ENCODE measurements at regions not wholly inside any gene's neighbourhood (a gene's known extent, or its start where the extent isn't known, plus 50 kb on each side); places are given as distances from the start of the nearest gene placed in this dataset.

DNA sequence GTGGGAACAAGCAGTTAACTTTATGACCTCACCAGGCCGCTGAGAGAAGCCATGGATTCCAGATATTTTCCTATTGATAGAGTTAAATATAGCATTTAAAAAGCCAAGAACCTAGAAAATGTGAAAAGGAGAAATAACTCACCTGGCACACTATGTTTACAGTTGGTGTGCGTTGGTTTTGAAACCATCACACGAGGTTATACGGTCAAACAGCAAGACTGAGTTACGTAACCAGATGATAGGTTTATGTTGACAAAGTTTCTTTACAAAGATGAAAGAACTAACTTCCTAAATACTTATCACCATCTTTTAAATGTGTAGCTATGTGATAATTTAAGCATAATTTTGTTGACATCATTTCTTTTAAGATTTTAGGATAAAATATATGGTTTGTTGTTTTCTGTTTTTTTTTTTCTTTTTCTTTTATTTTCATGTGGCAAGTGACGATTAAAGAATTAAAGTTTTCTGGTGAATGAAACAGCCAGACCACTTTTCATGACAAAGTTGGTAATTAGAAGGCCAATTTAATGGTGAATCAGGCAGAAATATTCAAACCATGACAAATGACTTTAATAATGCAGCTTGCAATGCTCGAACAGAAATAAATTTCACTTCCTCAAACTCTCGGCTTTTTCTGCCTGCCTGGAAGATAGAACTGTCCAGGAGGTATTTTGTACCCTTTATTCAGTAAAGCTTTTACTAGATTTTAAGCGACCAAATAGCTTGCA lies 339.1 kb upstream of the OBI1 start:
- FAIRE-seq (no peak), DNase-seq (ENCODE audit: insufficient read length, low spot score) (no peak)

DNA sequence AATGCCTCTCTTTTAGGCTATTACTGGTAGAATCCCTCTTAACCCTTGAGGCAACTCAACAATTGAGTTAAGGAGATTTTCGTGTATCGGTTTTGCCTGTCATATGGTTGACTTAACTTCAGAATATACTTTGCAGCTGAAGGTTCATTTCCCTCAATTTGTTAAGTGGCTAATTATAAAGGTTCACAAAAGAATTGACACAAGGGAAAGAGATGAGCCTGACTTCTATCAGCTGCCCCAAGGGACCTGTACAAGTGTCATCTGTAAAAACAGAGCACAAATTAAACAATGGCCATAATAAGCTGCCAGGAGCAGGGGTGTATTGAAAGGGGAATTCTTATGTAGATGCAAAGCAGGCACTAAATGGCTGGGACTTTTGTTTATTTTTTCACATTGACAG lies 334.8 kb upstream of the OBI1 start:
- no peak for DNase-seq (ENCODE audit: insufficient read length, low spot score)
- no peak for FAIRE-seq

DNA sequence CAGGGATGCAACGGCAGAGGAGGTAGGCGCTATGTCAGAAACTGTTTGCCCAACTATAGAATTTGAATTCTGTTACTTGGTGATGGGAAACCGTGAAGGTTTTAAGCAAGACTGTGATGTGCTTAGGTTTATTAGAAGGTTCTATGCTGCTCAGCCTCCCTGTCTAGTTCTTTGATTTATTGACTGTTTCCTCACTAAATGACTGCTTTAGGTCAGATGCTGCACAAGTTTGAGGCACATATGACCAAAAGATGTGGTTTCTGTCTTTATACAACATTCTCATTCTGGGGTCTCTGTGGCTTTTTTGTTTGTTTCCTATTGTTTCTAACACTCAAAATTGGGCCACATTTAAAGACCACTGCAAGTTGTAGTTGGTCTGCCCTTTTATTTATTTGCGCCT lies 323.0 kb upstream of the OBI1 start:
- DNase-seq (ENCODE audit: insufficient read length, low spot score): no peak
- FAIRE-seq: no peak

DNA sequence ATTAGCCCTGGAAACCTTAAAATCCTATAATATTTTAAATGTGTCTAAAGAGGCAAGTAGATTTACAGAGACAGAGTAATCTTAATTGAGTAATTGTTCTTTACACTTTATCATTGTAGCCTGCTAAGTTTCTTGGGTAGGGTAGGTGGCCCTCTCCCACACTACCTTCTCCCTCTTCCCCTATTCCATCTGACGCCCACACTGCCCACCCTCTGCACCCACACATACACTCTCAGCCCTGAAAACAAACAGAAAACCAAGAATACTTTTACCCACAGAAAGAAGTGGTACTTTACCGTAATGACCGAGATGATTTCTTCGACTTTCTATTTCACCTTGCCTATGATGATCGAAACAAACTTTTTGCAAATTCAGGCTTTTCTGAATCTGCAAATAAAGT lies 320.4 kb upstream of the OBI1 start:
- FAIRE-seq: no peak
- DNase-seq (ENCODE audit: insufficient read length, low spot score): no peak

DNA sequence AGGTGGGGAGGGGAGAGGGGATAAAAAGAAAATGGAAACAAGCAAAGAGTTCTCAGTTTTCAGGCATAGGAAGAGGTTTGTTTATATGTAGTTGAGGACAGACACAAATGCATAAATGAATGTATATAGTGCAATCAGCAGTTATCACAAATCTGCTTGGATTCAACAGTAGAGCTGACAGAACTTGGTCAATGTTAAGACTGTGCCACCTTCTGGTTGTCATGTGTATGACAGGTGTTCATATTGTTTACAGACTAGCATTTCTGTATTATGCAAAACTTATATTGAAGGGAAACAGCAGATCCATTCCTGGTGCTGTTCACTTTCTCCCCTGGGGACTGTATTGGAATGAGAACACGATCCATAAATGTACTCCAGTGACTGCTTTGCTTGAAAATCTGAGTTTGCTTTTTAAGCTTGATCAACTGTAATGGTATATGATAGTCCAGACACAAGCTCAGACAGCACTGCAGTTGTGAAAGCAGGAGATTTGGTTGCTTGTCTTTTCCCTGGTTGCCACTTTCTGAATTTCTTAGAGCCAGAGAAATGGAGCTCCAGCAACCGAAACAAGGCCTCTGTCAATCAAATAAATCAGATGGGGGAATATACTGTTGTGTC lies 319.5 kb upstream of the OBI1 start:
- FAIRE-seq (no peak), DNase-seq (ENCODE audit: insufficient read length, low spot score) (peak; percentile 13)

DNA sequence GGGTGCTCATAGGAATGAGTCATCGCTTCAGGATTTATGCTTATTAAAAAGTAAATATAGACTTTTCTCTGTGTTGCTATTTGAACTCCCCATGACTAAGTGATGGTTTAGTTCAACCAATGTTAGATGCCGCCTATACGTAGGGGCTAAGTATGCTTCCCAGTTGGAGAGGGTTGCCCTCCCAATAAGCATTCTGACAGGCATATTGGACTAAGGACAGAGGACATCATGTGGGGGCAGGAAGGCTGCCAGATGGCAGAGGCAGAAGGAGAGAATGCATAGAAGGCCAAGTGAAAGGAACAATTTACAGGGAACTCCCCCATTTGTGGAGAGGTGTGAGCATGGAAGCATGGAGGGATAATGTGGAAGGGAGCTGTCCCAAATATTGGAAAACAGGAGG lies 318.4 kb upstream of the OBI1 start:
- FAIRE-seq (no peak), DNase-seq (ENCODE audit: insufficient read length, low spot score) (no peak)

DNA sequence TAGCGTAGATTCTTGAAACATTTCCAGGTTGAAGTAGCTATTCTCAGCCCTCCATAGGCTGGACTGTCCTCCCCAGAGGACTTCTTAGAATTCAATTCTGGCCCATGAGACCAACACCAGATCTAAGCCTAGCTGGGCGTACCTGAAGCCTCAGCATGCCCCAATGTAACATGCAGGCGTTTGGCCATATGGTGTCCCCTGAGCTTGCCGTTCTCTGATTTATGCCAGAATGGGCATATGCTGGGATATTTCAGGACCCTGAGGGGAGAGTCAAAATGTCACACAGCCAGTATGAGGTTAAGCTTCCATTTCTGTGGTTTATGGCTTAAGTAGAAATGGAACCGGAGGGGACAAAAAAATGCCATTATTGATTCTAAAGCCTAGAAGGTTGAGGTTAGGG lies 317.7 kb upstream of the OBI1 start:
- DNase-seq (ENCODE audit: insufficient read length, low spot score) (no peak), FAIRE-seq (no peak)

DNA sequence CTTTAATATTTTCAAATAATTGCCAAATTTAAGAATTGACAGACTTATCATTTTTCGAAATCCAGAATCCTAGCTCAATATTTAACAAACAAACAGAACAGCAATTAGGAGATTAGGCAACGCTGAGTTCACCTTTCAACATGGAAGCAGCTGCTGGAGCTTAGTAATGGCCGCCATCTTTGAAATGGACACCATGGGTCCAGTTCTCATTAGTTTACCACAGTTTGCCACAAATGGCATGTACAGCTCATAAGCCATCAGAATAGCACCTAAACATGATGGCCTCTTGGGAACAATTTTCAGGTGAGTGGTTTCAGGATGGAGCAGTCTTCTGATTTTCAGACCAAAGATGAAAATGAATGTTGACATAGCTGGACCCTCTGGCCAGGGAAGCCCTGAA lies 313.6 kb upstream of the OBI1 start:
- DNase-seq (ENCODE audit: insufficient read length, low spot score) (no peak), FAIRE-seq (no peak)

DNA sequence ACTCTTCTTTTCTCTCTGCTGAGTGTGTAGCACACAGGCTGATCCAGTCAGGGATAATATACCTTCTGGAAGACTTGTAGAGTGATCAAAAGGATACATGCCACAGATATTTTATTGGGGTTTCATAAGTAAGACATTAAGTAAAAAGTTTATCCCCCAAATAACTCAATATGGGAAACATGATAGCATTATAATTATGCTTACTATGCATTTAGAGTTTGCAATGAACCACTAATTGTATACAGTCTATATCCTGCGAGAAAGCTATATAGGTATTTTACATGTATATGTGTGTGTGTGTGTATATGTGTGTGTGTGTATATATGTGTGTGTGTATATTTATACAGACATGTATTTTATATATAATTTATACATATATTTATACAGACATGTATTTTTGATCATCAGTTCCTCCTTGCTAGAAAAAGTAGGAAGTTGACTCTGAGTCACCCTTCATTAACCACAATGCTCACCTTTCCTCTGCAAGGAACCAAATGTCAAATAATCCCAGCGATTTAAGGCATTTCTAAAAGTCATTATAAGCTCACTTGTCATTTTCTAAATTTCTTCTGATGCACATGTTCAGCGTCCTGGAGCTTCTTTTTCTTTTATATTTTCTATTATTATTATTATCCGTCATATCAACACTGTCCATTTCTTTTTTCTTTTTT lies 312.5 kb upstream of the OBI1 start:
- FAIRE-seq (no peak), DNase-seq (ENCODE audit: insufficient read length, low spot score) (no peak)

DNA sequence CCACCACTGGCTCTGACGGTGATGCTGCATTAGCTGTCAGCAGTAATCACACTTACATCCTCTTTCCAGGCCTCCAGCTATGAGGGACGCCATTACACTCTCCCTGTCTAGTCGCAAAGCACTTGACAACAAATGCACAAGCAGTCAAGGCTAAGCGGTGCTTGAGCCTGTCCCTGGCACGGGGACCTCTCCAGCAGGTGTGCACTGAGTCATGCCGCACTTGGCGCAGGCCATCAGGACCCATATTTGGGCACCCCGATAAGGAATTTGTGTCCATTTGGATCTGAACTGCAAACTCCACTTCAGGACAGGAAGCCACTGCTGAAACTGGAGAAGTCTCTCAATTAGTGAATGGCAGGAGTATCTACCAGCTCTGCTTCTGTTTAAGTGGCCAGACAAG lies 301.9 kb upstream of the OBI1 start:
- DNase-seq (ENCODE audit: insufficient read length, low spot score) (no peak), FAIRE-seq (no peak)

DNA sequence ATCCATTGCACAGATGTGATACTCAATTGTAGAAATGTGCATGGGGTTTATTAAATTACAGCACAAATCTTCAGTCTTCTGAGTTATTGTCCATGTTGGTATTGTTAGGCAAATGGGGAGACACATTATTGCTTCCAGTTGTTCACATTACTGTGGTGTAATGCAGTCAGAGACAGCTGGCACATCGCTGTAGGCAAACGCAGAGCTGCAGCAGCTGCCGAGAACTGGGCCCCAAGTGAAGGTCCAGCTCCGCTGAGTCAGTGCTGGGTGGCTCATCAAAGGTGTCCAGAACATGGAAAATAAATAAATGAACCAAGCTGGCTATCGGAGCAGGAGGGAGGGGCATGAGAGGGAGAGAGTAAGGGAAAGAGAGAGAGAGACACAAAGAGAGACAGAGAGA lies 299.1 kb upstream of the OBI1 start:
- FAIRE-seq (no peak), DNase-seq (ENCODE audit: insufficient read length, low spot score) (no peak)

DNA sequence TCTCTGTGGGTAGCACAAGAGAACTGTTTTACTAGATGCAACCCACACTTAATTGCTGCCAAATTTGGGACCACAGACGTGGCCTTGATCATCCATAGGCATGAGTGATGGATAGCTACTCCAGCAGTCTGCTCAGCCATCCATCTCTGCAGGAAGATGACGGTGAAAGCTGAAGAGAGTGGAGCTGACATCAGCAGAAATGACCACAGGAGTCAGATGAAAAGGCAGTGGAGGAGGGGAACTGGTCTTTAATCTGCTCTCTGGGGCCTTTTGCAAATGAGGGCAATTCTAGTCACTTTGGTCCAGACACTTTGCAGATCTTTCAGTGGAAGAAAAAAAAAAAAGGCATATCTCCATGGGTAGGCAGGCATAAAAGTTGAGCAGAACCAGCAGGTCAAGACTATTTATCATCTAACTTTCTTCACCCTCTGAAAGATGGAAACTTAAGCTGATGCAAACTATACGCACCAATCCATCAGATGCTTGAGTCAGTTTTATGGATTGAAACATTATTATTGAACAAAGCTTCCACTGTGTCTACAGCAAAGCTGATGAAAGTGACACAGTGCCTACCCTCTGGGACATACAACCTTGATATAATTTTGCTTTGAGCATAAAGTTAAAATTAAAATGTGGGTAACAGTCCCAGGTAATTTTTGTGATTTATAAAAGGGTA lies 281.6 kb upstream of the OBI1 start:
- no peak for DNase-seq (ENCODE audit: insufficient read length, low spot score)
- no peak for FAIRE-seq

DNA sequence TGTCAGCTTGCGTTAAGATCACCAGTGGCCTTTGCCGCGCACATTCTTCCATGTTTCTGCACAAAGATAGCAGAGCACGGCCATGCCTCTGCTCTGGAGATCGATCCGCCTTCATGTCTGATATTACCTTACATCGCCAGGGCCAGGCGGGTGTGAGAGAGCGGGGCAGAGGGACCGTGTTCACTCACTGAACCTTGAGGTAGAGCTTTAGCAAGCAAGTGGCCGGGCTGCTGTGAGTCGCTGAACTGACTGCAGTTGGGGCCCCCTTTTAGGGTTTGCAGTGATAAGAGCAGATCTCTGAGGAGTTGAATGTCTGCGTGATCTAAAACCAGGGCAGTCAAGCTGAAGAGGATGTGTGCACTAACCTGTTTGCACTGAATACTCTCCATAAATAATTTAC lies 275.4 kb upstream of the OBI1 start:
- FAIRE-seq: no peak

DNA sequence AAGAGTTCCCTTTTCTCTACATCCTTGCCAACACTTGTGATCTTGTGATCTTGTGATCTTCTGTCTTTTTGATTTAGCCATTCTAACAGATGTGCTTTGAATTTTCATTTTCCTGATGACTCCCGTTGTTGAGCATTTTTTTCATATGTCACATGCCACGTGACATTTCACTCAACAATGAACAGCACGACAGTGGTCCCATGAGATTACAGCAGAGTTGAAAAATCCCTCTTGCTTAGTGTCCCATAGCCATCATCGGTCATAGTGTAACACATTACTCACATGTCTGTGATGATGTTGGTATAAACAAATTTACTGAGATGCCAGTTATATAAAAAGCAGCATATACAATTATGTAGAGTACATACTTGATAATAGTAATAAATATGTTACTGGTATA lies 256.1 kb upstream of the OBI1 start:
- DNase-seq (ENCODE audit: insufficient read length, low spot score): no peak
- FAIRE-seq: no peak

More for the DNA sequence above, 275.4 kb upstream of the OBI1 start:
- DNase-seq (ENCODE audit: insufficient read length, low spot score): no peak

DNA sequence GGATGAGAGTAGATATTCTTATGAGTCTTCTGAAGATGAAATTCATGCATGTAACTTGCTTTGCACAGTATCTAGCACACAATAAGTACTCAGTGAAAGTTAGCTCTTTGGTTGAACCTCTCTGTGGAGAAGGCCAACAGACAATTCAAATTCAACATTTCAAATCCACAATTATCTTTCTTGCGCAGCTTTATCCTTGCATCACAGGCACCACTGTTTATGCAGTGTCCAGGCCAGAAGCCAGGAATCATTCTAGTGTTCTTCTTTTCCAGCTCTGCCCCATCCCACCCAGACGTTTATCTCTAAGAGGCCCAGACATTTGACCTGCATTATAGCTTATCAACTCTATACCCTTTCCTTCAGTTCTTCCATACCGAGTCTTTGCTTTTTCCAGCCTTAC lies 254.7 kb upstream of the OBI1 start:
- FAIRE-seq (no peak), DNase-seq (ENCODE audit: insufficient read length, low spot score) (no peak)

DNA sequence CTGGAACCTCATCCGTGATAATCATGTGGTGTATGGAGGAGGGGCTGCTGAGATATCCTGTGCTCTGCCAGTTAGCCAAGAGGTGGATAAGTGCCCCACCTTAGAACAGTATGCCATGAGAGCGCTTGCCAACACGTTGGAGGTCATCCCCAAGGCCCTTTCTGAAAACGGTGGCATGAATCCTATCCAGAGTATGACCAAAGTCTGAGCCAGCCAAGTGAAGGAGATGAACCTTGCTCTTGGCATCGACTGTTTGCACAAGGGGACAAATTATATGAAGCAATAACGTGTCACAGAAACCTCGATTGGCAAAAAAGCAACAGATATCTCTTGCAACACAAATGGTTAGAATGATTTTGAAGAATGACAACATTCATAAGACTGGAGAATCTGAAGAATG lies 251.2 kb upstream of the OBI1 start:
- FAIRE-seq: no peak

DNA sequence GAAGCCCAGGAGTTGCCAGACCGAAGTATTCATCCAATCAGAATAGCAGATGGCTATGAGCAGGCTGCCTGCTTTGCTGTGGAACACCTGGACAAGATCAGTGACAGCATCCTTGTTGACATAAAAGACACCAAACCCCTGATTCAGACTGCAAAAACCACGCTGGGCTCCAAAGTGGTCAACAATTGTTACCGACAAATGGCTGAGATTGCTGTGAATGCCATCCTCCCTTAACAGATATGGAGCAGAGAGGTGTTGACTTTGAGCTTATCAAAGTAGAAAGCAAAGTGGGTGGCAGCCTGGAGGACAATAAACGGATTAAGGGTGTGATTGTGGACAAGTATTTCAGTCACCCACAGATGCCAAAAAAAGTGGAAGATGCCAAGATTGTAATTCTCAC lies 250.3 kb upstream of the OBI1 start:
- no peak for DNase-seq (ENCODE audit: insufficient read length, low spot score)
- FAIRE-seq: no peak

More for the DNA sequence above, 251.2 kb upstream of the OBI1 start:
- DNase-seq (ENCODE audit: insufficient read length, low spot score): no peak

DNA sequence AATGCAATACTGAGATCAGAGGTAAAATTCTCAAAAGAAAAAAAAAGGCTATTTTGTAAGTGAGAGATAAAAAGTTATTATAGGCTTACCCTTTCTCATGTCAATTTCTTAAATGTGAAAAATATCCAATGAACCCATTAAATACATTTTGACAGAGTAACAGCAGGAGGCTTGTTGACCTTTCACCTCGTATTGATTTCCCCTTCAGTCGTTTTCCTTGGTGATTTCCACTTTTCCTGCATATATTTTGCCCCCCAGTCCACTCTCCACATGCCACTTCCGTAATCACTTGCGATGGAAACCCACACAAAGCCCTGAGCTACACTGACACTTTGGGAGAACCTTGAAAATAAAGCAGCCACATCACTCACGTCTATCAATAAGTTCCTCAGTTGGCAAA lies 248.1 kb upstream of the OBI1 start:
- FAIRE-seq (no peak), DNase-seq (ENCODE audit: insufficient read length, low spot score) (no peak)

DNA sequence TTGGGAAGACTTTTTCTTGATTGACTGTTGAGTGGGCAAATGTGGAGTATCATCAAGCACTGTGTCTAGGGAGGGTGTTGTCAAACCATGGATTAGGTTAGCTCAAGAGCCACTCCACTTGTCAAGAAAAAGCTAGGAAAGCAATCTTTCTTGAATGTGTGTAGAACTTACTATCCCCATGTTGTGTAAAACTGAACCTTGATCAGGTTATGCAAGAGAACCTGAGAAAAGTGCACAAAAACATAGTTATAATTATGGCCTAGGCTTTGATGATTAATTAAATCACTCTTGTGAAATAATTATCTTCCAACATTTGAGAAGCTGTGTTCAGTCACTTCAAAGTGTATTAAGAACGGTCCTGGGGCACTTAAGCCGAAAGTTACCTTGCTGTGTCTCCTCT lies 238.2 kb upstream of the OBI1 start:
- DNase-seq (ENCODE audit: insufficient read length, low spot score): no peak
- no peak for FAIRE-seq

DNA sequence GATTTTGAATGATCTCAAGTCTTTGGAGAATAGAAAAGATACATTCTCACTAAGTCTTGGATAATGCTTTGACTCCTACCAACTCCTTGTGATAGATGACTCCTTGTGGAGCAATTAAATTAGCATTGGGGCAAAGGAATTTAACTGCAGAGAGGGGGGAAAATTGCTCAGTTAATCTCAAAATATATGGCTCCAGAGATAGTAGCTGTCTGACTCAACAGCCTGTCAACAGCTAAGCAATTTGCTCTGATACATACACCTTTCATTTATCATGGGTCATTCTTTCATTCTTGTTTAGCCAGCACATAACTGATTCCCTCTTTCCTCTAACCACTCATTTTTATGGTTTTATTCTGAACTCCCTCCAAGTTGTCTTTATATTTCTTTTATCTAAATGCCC lies 225.6 kb upstream of the OBI1 start:
- FAIRE-seq (no peak), DNase-seq (ENCODE audit: insufficient read length, low spot score) (no peak)

DNA sequence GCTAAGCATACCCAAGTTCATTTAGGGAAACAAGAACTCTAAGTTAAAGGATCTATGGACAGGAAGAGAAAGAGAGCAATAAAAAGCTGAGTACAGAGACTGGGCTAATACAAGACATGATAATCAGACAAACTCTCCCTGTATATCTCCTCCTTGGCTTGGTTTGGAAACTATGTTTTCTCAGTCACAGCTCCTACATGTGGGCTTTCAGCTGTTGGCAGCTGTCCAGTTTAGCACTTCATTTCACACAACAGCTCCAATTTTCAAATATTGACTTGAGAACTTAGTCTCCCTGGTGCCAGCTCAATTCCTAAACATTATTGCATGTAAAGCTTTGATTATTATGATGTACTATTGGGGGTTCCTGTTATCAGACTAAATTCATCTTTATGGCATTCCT lies 222.8 kb upstream of the OBI1 start:
- no peak for FAIRE-seq
- DNase-seq (ENCODE audit: insufficient read length, low spot score): no peak

DNA sequence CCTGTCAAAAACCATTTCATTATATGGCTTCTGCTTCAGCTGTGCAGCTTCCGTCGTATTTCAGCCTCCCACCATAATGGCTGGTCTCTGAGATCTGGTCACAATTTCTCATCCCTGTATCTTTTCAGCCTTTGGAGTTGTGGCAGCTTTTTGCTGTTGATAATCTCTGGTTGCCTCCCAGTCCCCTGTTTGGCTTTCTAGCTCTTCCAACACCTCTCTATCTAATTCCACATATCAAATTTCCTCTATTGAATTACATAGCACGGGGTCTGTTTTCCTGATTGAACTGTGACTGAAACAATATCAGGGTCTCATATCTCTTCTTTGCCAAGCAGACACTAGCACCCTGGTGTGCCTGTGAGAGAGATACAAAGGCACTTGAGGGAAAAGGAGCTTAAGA lies 222.1 kb upstream of the OBI1 start:
- FAIRE-seq: no peak
- DNase-seq (ENCODE audit: insufficient read length, low spot score): no peak
